Stimulated activated CD4-positive, alpha-beta T cell treated with anti-CD3 and anti-CD28 coated beads, TNF-alpha, amount 100 ng/mL, for 4 hours (primary cell): ENCODE measurements at regions not wholly inside any gene's neighbourhood (a gene's known extent, or its start where the extent isn't known, plus 50 kb on each side); places are given as distances from the start of the nearest gene placed in this dataset.
"Not testable (repeated sequence)": the region's sequence is repeated elsewhere in the genome, so short reads cannot be mapped to it uniquely, and the experiment has no call there.

Source experiments
- DNase-seq, 3 experiments: peaks; one replicate each; pipeline ENCODE4 v3.0.0-alpha.2; 2020; ENCODE audit warnings: low read depth in 3 of 3

DNA sequence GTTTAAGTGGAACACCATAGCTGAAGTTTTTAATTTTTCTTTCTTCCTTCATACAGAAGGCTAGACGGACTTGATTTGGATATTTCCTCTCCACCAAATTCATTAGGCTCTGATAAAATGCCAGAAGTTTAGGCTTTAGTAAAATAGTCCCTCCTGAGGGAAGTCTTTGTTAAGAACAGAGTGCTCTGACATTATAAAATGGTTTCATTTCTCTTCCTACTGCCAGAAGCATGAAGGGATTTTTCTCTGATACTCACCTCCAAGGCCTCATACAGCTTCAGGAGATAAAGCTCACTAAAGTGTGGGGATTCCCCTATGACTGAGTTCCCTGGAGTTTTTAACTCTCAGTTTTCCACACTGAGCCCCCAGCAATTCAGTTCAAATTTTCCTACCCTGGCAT is 1489.6 kb downstream of the REEP3 start:
- no peak for DNase-seq

DNA sequence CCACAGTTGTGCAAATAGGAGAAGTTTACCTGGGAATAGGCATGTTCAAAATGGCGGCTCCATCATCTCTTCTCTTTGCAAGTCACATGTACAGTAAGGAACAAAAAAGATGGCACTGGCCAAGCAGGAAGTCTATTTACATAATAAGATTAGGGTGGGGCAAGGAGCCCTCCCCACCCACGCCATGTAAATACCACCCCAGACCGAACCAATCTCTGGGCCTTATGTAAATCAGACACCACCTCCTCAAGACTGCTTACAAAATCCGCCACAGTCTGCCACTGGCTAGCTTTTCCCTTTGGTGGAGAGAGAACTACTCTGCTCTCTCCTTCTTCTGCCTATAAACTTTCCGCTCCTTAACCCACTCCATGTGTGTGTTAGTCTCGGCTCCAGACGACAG is 1496.3 kb downstream of the REEP3 start:
- no peak for DNase-seq

DNA sequence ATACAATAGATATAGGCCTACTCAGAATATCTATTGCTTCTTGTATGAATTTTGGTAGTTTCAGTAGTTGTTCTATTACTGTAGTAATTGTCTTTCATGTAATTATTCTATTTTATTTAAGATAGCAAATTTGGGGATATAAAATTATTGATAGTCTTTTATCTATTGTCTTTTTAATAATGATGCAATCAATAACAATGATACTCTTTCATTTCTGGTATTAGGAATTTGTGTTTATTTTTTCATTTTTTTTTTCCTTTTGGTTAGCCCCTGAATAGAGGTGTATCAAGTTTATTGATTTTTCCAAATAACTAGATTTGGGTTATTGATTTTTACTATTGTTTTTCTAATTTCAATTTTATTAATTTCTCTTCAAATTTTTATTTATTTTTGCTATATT is 1503.7 kb downstream of the REEP3 start:
- no peak for DNase-seq

DNA sequence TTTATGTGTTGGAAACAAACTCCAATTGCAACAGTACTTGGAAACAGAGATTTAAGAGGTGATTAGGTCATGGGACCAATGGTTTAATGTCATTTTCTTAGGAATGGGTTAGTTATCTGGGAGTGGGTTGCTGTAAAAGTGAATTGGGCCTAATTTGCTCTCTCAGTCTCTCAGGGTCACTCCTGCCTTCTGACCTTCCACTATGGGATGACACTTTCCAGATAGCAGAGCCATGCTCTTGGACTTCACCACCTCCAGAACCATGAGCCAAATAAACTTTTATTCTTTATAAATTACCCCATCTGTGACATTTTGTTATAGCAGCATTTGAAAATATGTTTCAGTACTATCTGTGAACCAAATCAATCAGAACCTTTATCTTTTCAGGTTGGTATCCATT is 1509.1 kb downstream of the REEP3 start:
- no peak for DNase-seq

DNA sequence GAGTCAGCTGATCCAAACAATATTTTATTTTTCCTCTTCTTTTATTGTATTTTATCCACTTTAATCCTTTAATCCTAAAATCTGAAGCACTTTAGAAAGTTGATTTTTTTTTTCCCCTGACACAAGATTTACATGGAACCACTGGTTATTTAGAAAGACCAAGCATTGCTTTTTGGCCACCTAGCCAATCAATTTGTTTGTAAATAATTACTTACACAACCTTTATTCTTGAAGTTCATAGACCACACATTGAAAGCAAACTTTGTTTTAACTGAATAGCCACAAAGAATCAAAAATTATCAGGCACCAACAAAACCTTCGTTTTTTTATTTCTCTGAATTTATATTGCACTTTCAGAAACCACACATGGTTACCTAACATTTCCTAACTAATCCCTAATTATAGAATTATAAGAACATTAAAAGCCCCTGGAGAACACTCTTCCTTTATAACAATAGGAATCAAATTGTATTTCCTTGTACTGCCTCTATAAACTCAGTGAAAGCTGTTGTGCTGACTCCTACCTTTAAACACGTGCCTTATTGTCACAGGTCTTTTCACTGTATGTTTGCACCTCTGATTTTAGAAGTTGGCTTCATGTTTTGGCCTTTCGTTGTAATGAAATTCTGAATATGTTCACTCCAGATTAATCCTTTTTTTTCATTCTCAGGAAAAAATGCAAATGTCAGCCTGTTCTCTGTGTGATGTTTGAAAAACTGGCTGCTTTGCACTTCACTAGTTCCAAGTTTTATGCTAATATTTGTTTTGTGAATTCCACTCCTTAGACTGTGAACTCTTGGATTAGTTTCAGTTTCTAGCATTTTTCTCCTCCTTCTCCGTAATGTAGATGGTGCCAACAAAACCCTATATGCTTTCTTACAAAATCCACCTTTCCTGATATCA is 1511.9 kb downstream of the REEP3 start:
- DNase-seq: no peak

DNA sequence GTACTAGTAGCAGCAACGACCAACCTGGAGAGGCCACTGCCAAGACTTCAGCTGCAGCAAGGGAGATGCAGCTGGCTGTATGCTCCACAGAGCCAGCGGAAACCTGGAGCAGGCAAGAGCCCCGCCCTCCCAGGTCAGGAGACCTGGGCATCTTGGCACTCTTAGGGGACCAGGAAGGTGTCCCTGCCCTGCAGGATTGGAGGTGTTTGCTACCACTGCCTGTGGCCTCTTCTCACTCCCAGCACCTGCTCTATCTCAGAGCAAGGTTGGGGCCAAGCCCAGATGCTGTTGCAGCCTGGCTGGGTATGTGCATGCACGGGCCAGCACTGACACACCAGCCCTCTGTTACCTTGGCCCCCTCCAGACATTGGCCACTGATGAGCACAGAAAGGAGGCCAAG is 1512.8 kb downstream of the REEP3 start:
- DNase-seq: no peak

DNA sequence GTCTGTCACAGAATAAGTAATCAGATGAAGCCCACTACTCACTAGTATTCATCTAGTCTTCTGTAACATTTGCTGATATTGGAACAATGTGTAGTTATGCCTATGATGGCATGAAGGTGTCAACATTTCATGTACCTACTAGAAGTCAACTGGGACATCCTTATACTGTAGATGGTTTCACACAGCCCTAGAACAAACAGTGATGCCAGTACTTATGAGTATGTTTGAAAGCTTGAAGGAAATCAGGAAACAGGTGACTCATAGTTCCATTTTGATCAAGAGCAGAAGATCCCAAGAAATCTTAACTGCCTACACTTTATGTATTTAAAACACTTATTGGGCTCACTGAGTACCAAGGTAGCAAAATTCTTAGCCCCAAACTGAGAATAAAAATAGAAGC is 1519.6 kb downstream of the REEP3 start:
- no peak for DNase-seq

DNA sequence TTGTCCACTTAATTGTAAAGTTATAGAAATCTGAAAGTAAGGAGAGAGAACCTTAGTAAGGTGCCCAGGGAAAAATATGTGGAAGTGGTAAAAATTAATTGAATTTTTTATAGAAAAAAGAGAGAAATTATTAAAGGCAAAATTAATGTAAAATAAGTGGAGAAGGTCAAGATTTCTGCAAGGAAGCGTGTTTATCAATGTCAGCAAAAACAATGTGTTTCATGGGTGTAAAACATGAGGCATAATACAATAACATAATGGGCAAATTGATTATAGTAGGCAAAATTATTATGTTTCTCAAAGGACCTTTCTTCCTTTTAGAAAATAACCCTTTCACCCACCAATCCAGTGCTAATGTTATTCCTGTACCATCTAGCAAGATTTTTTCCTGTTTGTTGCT is 1520.1 kb downstream of the REEP3 start:
- DNase-seq: no peak

DNA sequence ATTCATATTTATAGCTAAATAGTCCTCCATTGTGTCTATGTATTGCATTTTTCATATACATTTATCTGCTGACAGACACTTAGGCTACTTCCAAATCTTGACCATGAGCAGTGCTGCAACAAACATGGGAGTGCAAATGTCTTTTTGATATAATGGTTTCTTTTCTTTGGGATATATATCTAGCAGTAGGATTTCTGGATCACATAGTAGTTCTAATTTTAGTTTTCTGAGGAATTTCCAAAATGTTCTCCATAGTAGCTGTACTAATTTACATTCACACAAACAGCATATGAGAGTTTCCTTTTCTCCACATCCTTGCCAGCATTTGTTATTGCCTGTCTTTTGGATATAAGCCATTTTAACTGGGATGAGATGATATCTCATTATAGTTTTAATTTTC is 1521.3 kb downstream of the REEP3 start:
- DNase-seq: no peak

DNA sequence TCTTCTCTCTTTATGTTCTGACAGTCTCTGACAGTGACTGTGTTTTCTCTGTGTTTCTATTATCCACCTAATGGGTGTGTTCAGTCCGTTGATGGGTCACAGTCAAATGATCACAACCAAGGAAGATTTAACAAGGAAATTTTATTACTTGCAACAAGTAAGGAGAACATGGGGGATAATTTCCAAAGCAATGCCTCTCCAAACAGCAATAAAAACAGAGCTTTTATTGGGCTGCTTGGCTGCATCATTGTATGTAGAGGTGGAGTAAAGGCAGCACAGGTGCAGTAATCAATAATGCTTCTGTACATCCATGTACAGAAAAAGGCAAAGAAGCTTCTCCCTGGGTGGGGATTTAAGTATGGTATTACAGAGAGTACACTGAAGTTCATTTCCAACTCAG is 1525.6 kb downstream of the REEP3 start:
- DNase-seq: no peak

DNA sequence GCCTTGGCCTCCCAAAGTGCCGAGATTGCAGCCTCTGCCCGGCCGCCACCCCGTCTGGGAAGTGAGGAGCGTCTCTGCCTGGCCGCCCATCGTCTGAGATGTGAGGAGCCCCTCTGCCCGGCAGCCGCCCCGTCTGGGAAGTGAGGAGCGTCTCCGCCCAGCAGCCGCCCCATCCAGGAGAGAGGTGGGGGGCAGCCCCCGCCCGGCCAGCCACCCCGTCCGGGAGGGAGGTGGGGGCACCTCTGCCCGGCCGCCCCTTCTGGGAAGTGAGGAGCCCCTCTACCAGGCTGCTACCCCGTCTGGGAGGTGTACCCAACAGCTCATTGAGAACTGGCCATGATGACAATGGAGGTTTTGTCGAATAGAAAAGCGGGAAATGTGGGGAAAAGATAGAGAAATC is 1530.9 kb downstream of the REEP3 start:
- DNase-seq: not testable (repeated sequence)

DNA sequence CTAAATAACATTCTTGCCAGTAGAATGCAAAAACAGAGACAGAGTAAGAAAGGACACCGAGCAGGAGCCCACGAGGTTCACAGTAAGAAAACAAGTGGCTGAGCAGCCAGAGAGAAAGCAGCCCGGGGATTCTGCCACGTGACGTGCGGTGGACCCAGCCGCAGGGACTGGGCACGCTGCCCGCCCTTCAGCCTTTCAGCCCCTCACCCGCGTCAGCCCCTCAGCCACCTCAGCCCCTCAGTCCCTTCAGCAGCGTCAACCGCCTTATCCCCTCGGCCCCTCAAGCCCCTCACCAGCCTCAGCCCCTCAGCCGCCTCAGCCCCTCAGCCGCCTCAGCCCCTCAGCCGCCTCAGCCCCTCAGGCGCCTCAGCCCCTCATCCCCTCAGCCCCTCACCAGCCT is 1532.2 kb downstream of the REEP3 start:
- DNase-seq: not testable (repeated sequence)

DNA sequence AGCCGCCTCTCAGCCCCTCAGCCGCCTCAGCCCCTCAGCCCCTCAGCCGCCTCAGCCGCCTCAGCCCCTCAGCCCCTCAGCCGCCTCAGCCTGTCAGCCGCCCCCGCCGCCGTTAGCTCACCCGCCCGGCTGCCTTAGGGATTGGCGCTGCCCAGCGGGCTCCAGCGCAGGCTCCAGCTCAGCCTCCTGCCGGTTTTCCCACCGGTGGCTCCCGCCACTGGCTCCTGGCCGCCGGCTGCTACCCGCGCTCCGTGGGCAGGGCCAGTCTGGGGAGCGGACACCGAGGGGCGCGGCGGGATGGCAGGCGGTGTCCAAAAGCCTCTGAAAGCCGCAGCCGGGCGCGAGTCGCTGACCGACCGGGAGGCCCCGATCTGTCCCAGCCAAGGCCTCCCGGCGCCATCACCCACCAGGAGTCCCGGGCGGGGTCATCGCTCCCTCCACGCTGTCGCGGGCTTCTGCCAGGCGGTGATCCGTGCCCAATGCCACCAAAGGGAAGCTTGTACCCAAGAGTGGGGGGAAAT is 1532.7 kb downstream of the REEP3 start:
- not testable (repeated sequence) for DNase-seq

DNA sequence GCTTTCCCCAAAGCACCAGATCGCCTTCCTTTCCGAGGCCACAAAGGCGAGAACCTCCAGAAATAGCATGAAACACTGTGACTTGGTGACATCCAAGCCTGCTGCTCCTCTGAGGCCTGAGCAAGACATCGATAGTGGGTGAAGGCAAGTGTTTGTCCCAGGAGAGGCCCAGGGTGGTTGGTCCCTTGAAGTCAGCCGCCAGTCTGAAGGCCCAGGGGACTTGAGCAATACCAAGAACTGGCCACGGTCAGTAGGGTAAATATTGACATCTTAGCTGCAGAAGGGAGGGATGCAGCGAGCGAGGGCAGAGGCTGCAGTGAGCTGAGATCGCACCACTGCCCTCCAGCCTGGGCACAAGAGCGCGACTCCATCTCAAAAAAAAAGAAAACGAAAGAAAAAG is 1533.5 kb downstream of the REEP3 start:
- DNase-seq: not testable (repeated sequence)

DNA sequence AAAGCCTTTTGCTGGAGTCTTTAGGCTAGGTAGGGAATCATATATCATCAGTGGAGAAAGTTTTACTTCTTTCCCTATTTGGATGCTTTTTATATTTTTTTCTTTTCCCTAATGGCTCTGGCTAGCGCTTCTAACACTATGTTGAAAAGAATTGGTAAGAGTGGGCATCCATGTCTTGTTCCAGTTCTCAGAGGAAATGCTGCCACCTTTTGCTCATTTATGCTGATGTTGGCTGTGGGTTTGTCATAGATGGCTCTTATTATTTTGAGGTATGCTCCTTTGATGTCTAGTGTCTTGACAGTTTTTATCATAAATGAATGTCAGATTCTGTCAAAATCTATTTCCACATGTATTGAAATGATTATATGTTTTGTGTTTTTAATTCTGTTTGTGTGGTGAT is 1544.1 kb downstream of the REEP3 start:
- DNase-seq: no peak

DNA sequence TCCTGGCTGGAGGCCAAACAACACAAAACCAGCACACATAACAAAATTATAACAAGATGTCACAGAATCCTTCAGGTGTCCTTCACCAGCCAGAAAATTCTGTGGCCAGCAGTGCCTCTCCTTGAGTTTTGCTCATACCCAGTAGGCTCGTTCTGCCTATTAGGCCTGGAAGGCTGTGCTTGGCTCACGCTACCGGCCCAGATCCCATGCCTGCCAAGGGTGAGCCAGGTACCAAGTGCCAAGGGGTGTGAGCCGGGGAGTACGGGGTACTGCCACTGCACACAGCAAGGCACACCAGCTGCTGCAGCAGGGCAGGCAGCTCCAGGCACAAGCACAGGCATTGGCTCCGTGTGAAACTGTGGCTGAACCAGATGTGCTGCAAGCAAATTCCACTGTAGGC is 1562.0 kb downstream of the REEP3 start:
- DNase-seq: no peak

DNA sequence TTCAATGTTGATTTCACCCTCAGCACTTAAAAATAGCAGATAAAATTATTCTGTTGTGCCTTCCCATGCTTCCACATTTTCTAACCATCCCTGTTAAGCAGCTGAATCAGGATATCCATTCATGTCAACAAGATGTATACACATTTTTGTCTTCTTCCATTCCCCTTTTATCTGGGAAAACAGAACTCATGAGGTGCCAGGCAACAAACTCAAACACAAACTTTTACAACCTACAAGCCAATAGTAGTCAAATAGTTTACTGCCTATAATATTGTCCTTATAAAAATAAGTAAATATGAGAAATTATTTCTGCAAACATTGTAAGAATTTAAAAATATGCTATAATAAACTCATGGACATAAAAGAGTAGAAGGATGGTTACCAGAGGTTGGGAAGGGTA is 1569.8 kb downstream of the REEP3 start:
- no peak for DNase-seq

DNA sequence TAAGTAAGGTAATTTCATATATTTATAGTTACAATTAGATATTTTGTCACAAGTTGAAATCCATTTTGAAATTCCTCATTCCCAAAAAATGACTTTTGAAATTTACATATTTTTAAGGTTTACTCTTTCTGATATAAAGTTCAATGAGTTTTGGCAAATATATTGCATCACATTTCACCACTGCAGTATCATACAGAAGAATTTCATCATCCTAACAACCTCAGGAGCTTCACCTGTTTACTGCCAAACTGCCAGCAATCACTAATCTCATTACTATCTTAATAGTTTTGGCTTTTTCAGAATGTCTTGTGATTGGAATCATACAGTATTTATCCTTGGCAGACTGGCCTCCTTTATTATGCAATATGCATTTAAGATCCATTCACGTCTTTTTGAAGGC is 1578.9 kb downstream of the REEP3 start:
- no peak for DNase-seq

DNA sequence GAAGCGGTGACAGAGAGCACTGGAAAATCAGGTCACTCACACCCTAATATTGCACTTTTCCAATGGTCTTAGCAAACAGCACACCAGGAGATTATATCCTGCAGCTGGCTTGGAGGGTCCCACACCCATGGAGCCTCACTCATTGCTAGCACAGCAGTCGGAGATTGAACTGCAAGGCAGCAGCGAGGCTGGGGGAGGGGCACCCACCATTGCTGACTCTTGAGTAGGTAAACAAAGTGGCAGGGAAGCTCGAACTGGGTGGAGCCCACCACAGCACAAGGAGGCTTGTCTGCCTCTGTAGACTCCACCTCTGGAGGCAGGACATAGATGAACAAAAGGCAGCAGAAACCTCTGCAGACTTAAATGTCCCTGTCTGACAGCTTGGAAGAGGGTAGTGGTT is 1579.7 kb downstream of the REEP3 start:
- DNase-seq: not testable (repeated sequence)

DNA sequence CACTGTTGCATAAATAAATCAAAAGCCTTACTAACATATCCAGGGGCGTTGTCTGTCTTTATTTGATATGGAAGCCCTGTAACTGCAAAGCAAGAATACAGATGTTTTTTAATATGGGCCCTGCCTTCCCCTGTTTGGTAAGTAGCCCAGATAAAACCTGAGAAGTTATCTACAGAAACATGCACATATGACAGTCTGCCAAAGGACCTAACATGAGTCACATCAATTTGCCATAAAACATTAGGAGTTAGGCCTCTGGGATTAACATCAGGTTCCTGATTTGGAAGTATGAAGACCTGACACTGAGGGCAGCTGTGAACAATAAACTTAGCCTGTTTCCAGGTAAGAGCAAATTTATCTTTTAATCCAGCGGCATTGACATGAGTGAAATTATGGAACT is 1588.8 kb downstream of the REEP3 start:
- no peak for DNase-seq

DNA sequence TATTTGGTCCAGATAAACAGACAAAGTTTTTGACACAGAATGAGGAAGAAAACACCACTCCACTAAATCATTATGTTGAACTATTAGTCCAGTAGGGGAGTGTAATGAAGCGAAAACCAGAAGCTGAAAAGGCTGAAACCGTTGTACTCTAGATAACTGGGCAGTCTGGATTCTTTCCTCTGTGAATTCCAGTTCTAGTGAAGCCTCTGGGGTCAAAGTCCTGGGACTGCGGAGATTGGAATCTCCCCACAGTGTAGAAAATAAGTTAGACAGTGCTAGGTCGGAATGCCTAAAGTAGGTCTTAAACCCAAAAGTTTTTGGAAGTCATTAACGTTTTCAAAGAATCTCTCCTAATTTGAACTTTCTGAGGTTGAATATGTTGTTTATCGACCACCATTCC is 1589.9 kb downstream of the REEP3 start:
- DNase-seq: not testable (repeated sequence)

DNA sequence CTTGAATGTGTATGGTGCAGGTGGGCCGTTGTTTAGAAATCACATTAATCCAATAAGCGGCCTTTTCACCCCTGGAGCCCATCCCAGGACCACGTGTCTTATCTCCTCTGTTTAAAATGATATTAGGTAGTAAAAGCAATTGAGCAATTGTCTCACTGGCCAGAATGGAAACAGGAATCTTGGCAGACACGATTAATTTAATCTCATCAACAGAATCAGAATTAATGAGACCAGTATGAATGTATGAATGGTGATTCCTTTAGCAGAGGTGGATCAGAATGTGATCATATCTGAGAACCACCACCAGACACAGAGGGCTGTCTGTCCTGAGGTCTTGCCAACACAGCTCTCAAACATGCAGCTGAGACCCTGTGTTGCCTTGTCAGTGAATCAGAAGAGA is 1591.4 kb downstream of the REEP3 start:
- DNase-seq: no peak

DNA sequence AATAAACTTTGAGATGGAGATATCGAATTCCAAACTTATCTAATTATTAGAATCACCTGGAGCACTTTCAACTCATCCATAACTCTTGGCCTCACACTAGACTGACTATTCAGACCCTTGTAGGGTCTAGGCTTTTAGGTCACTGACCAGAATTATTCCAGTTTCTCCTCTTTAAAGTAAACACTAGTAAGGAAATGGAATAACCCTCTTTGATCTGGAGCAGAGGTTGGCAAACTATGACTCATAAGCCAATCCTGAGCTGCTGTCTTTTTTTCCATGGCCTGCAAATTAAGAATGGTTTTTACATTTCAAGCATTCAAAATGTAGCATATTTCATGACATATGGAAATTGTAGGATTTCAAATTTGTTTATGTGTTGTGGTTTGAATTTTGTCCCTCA is 1601.9 kb downstream of the REEP3 start:
- no peak for DNase-seq

DNA sequence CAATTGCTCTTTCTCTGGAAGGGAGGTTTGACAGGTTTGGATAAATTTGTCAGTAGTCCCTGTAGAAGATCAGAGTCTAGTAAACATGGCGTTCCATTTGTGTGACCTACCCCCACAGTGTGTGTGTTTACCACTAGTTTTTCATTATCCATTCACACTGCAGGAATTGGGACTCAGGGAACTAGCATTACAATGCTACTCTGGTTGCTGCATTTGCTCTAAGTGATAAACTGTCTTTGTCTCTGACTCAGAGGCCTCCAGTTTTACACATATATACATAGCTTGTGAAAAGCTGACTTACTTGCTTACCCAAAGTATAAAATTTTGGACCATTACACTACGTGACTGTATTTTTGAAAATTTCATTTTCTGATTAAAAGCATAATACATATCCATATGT is 1604.0 kb downstream of the REEP3 start:
- DNase-seq: no peak
